H1 (cell line): ENCODE measurements at regions not wholly inside any gene's neighbourhood (a gene's known extent, or its start where the extent isn't known, plus 50 kb on each side); places are given as distances from the start of the nearest gene placed in this dataset.

Experiments used
- CTCF ChIA-PET: fragments of 300-600 bp; sonication (Branson Sonifier 250); formaldehyde crosslinking; loops from one replicate; lab custom pipeline; 2021; ENCODE audit not compliant: partially characterized antibody; lab: Charles Lee
- POLR2A ChIA-PET: fragments of 300-600 bp; sonication (Branson Sonifier 250); formaldehyde crosslinking; loops from one replicate; lab custom pipeline; 2021; ENCODE audit warnings: inconsistent platforms; ENCODE audit not compliant: partially characterized antibody; lab: Charles Lee
- DNase-seq, 2 experiments: peaks; one replicate each; pipeline versions ENCODE4 v3.0.0 to v3.0.0-alpha.2; 2010 to 2022; ENCODE audit warnings: low spot score in 2 of 2, low read depth in 1 of 2, mixed read lengths in 1 of 2
- FAIRE-seq: peaks from 2 replicates; lab custom pipeline; 2011; peaks lifted over from hg19 to GRCh38; lab: Jason Lieb, UNC
- H2AFZ ChIP-seq: 2 replicates; pipeline ENCODE4 v1.8.1; 2012; ENCODE audit warnings: low read length, inconsistent platforms
- H2AK5ac ChIP-seq: 2 replicates; pipeline ENCODE4 v1.6.1; 2013; ENCODE audit warnings: low read depth, low read length
- H2BK120ac ChIP-seq: replicated peaks from 2 replicates; pipeline ENCODE3; 2013; ENCODE audit warnings: low read depth, low read length, inconsistent platforms
- H2BK12ac ChIP-seq: 2 replicates; pipeline ENCODE4 v1.6.1; 2013; ENCODE audit warnings: low read depth, low read length
- H2BK15ac ChIP-seq: 2 replicates; pipeline ENCODE4 v1.6.1; 2013; ENCODE audit warnings: low read length
- H2BK20ac ChIP-seq: 2 replicates; pipeline ENCODE4 v1.6.1; 2013; ENCODE audit warnings: low read length
- H2BK5ac ChIP-seq: 2 replicates; pipeline ENCODE4 v1.6.1; 2013; ENCODE audit warnings: low read depth, low read length
- H3K14ac ChIP-seq: 2 replicates; pipeline ENCODE4 v1.6.1; 2013; ENCODE audit warnings: inconsistent platforms; ENCODE audit not compliant: insufficient read length
- H3K18ac ChIP-seq: 2 replicates; pipeline ENCODE4 v1.6.1; 2013; ENCODE audit warnings: low read length; ENCODE audit errors: extremely low read depth
- H3K23ac ChIP-seq: 2 replicates; pipeline ENCODE4 v1.6.1; 2013; ENCODE audit warnings: inconsistent platforms; ENCODE audit not compliant: insufficient read length
- H3K23me2 ChIP-seq: 2 replicates; pipeline ENCODE4 v1.6.1; 2013; ENCODE audit warnings: low read depth, low read length
- H3K27ac ChIP-seq: 2 replicates; pipeline ENCODE4 v1.6.1; 2011; ENCODE audit warnings: low read depth, low read length, inconsistent platforms
- H3K27me3 ChIP-seq, 4 experiments: replicated peaks in 1 of 4; 1 replicate in 1 of 4; 2 replicates in 3 of 4; pipeline versions ENCODE4 v1.6.1 to v1.8.1; 2011 to 2013; ENCODE audit warnings: low read length in 3 of 4, mild to moderate bottlenecking in 3 of 4, inconsistent platforms in 2 of 4, mixed read lengths in 2 of 4, moderate library complexity in 1 of 4; ENCODE audit not compliant: control insufficient read depth in 3 of 4, insufficient read depth in 3 of 4; ENCODE audit errors: extremely low read depth in 1 of 4
- H3K36me3 ChIP-seq, 4 experiments: 2 replicates each; pipeline versions ENCODE4 v1.6.1 to v1.8.1; 2011 to 2013; ENCODE audit warnings: mild to moderate bottlenecking in 4 of 4, low read length in 3 of 4, moderate library complexity in 2 of 4, control low read depth in 1 of 4, inconsistent platforms in 1 of 4; ENCODE audit not compliant: insufficient read depth in 4 of 4, control insufficient read depth in 2 of 4
- H3K4ac ChIP-seq: replicated peaks from 2 replicates; pipeline ENCODE3; 2013; ENCODE audit warnings: low read length, low read depth, mixed read lengths, inconsistent platforms; ENCODE audit not compliant: insufficient read length
- H3K4me1 ChIP-seq, 4 experiments: replicated peaks in 1 of 4; 1 replicate in 1 of 4; 2 replicates in 3 of 4; pipeline versions ENCODE4 v1.6.1 to v1.8.1; 2011 to 2013; ENCODE audit warnings: low read length in 3 of 4, inconsistent platforms in 2 of 4, mixed read lengths in 1 of 4; ENCODE audit not compliant: insufficient read depth in 4 of 4, control insufficient read depth in 3 of 4
- H3K4me2 ChIP-seq, 2 experiments: 2 replicates each; pipeline versions ENCODE4 v1.6.1 to v1.8.1; 2011 to 2013; ENCODE audit warnings: low read depth in 2 of 2, low read length in 2 of 2, control low read depth in 1 of 2, inconsistent platforms in 1 of 2, mild to moderate bottlenecking in 1 of 2; ENCODE audit not compliant: insufficient read depth in 1 of 2
- H3K4me3 ChIP-seq, 4 experiments: fragments of 200-600, 300-600 bp in 1 of 4; sonication (generic), shearing (Covaris generic), sonication (Bioruptor Twin) in 1 of 4; 2 replicates each; pipeline versions ENCODE4 v1.5.1 to v1.8.1; 2011 to 2016; ENCODE audit warnings: low read length in 4 of 4, low read depth in 3 of 4, control low read depth in 2 of 4, inconsistent platforms in 2 of 4, mild to moderate bottlenecking in 2 of 4, mixed read lengths in 1 of 4, moderate library complexity in 1 of 4; ENCODE audit not compliant: insufficient read depth in 2 of 4; ENCODE audit errors: extremely low read depth in 1 of 4
- H3K56ac ChIP-seq: replicated peaks from 2 replicates; pipeline ENCODE3; 2013; ENCODE audit warnings: low read depth, mild to moderate bottlenecking, mixed read lengths, low read length, inconsistent platforms; ENCODE audit not compliant: insufficient read length
- H3K79me1 ChIP-seq: 2 replicates; pipeline ENCODE4 v1.6.1; 2013; ENCODE audit warnings: low read depth, low read length, control low read depth
- H3K79me2 ChIP-seq, 2 experiments: 2 replicates each; pipeline versions ENCODE4 v1.6.1 to v1.8.1; 2012 to 2013; ENCODE audit warnings: low read length in 2 of 2, mild to moderate bottlenecking in 2 of 2, inconsistent platforms in 1 of 2; ENCODE audit not compliant: insufficient read depth in 2 of 2, control insufficient read depth in 1 of 2
- H3K9ac ChIP-seq, 4 experiments: replicated peaks in 1 of 4; 1 replicate in 1 of 4; 2 replicates in 3 of 4; pipeline versions ENCODE4 v1.6.1 to v1.8.1; 2011 to 2013; ENCODE audit warnings: low read depth in 3 of 4, low read length in 3 of 4, control low read depth in 2 of 4, mild to moderate bottlenecking in 2 of 4, moderate library complexity in 2 of 4, inconsistent platforms in 1 of 4; ENCODE audit errors: extremely low read depth in 1 of 4
- H3K9me3 ChIP-seq, 2 experiments: 2 replicates each; pipeline versions ENCODE4 v1.6.1 to v1.8.1; 2012 to 2013; ENCODE audit warnings: mild to moderate bottlenecking in 2 of 2, moderate library complexity in 2 of 2, control low read depth in 1 of 2, inconsistent platforms in 1 of 2, low read depth in 1 of 2, low read length in 1 of 2, mixed read lengths in 1 of 2; ENCODE audit not compliant: insufficient read depth in 2 of 2
- H4K20me1 ChIP-seq, 2 experiments: replicated peaks in 1 of 2; 2 replicates each; pipeline versions ENCODE3 to v1.8.1; 2011 to 2013; ENCODE audit warnings: inconsistent platforms in 2 of 2, low read length in 2 of 2, mild to moderate bottlenecking in 1 of 2; ENCODE audit not compliant: insufficient read depth in 2 of 2, control insufficient read depth in 1 of 2
- H4K5ac ChIP-seq: 2 replicates; pipeline ENCODE4 v1.6.1; 2013; ENCODE audit warnings: low read length, low read depth, mixed read lengths, inconsistent platforms; ENCODE audit not compliant: insufficient read length
- H4K8ac ChIP-seq: 2 replicates; pipeline ENCODE4 v1.8.0; 2013; ENCODE audit warnings: mild to moderate bottlenecking, moderate library complexity, low read length, inconsistent platforms; ENCODE audit not compliant: insufficient read depth; ENCODE audit errors: extremely low read depth
- H4K91ac ChIP-seq: replicated peaks from 2 replicates; pipeline ENCODE3; 2013; ENCODE audit warnings: low read length, mixed read lengths, inconsistent platforms; ENCODE audit not compliant: insufficient read length
- ATF3 ChIP-seq: IDR thresholded peaks from 2 replicates; pipeline ENCODE4 v1.6.1; 2011; ENCODE audit warnings: low read depth, mild to moderate bottlenecking, low read length; ENCODE audit not compliant: insufficient read depth
- EP300 ChIP-seq, 2 experiments: IDR thresholded peaks; 1 replicate in 1 of 2; 2 replicates in 1 of 2; pipeline ENCODE4 v1.6.1; 2011 to 2012; ENCODE audit warnings: low read depth in 2 of 2, low read length in 2 of 2, mild to moderate bottlenecking in 2 of 2, borderline replicate concordance in 1 of 2, inconsistent platforms in 1 of 2, moderate library complexity in 1 of 2
- HDAC6 ChIP-seq: IDR thresholded peaks from one replicate; pipeline ENCODE4 v1.7.1; 2012; ENCODE audit warnings: low read depth, mild to moderate bottlenecking, inconsistent platforms, low read length, moderate library complexity
- POLR2AphosphoS5 ChIP-seq: IDR thresholded peaks from 2 replicates; pipeline ENCODE4 v1.6.1; 2011; ENCODE audit warnings: low read depth, low read length
- RAD21 ChIP-seq, 2 experiments: IDR thresholded peaks in 1 of 2; conservative IDR thresholded peaks in 1 of 2; 2 replicates each; pipeline ENCODE4 v1.6.1; 2011; ENCODE audit warnings: low read depth in 2 of 2, low read length in 2 of 2, improper control_type of control experiment in 1 of 2, inconsistent platforms in 1 of 2, mild to moderate bottlenecking in 1 of 2, moderate library complexity in 1 of 2
- RNF2 ChIP-seq: fragments of 200-900, 300-1000 bp; sonication (generic); IDR thresholded peaks from 2 replicates; pipeline ENCODE4 v1.7.1; 2016; ENCODE audit warnings: borderline replicate concordance, low read depth, mild to moderate bottlenecking, antibody characterized with exemption, low read length; ENCODE audit not compliant: poor library complexity, severe bottlenecking; ENCODE audit errors: missing control alignments
- SRF ChIP-seq: IDR thresholded peaks from 2 replicates; pipeline ENCODE4 v1.6.1; 2011; ENCODE audit warnings: mild to moderate bottlenecking, low read depth, low read length, moderate library complexity
- SUZ12 ChIP-seq: fragments of 200-600 bp; sonication (generic); IDR thresholded peaks from 2 replicates; pipeline ENCODE4 v1.6.1; 2012; ENCODE audit warnings: mild to moderate bottlenecking, inconsistent platforms, low read length, moderate library complexity, mixed read lengths
- TAF1 ChIP-seq: IDR thresholded peaks from 2 replicates; pipeline ENCODE4 v1.6.1; 2011; ENCODE audit warnings: mild to moderate bottlenecking, low read depth, low read length
- YY1 ChIP-seq: IDR thresholded peaks from 2 replicates; pipeline ENCODE4 v1.6.1; 2011; ENCODE audit warnings: low read depth, mild to moderate bottlenecking, low read length
- WGBS, 2 experiments: shearing (Covaris generic) in 1 of 2; methylation state at CpG; one replicate each; pipeline versions ENCODE4 v1.1.6 to v1.1.7; 2013 to 2015; ENCODE audit warnings: low lambda C conversion rate in 2 of 2, mixed read lengths in 2 of 2, inconsistent platforms in 1 of 2, low coverage in 1 of 2, missing lambda C conversion rate in 1 of 2; ENCODE audit not compliant: insufficient replicate concordance in 2 of 2, insufficient coverage in 1 of 2, insufficient read length in 1 of 2; ENCODE audit errors: extremely low coverage in 1 of 2, missing lambda C conversion rate in 1 of 2; 5-methylcytosine and 5-hydroxymethylcytosine counted together
- TF ChIP-seq, protein P1 (sequence below): IDR thresholded peaks from 2 replicates; pipeline ENCODE4 v1.6.1; 2012; ENCODE audit warnings: inconsistent platforms
- TF ChIP-seq, protein P2 (sequence below): IDR thresholded peaks from 2 replicates; pipeline ENCODE4 v1.6.1; 2012; ENCODE audit warnings: inconsistent platforms

GRCh38 chr17:15893658-15894024 is 51.3 kb upstream of the ADORA2B start:
- Histone ChIP-seq H3K14ac (no peak overlapping the region), H3K4ac (no peak overlapping the region), H3K23ac (no peak overlapping the region), H3K79me1 (no peaks in the 10 kb centered on the region), H3K4me3 (no peak overlapping the region), H2AFZ (no peak overlapping the region), H4K91ac (no peak overlapping the region), H3K27ac (no peak overlapping the region), H4K20me1 (no peaks in the 10 kb centered on the region), H3K4me2 (no peak overlapping the region), H2BK15ac (no peak overlapping the region), H3K18ac (no peak overlapping the region), H3K9me3 (no peaks in the 10 kb centered on the region), H3K4me1 (no peaks in the 10 kb centered on the region), H2BK5ac (no peak overlapping the region), H3K27me3 (no peaks in the 10 kb centered on the region), H4K5ac (no peak overlapping the region), H3K36me3 (no peaks in the 10 kb centered on the region), H3K9ac (no peak overlapping the region), H4K8ac (no peak overlapping the region), H3K23me2 (no peaks in the 10 kb centered on the region), H3K79me2 (no peaks in the 10 kb centered on the region), H2BK20ac (no peak overlapping the region), H2AK5ac (no peak overlapping the region), H2BK120ac (no peak overlapping the region), H2BK12ac (no peak overlapping the region), H3K56ac (no peak overlapping the region)
- DNase-seq (no peak), FAIRE-seq (no peak)
- WGBS, 2 experiments: 77% methylated on average over 2 of the region's 2 CpGs; no CpG with 5 or more reads in 1 of the 2 experiments
- POLR2A ChIA-PET: interaction anchor here (0.7 kb wide), 1 partner anchor 106 kb away, joined by 3 read pairs; the partner anchor contains the start of genes TTC19 and ZSWIM7
- CTCF ChIA-PET: no interaction called here
- TF ChIP-seq, protein P1, sequence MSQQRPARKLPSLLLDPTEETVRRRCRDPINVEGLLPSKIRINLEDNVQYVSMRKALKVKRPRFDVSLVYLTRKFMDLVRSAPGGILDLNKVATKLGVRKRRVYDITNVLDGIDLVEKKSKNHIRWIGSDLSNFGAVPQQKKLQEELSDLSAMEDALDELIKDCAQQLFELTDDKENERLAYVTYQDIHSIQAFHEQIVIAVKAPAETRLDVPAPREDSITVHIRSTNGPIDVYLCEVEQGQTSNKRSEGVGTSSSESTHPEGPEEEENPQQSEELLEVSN: no peak
- TF ChIP-seq ATF3: no peak
- no peak for TF ChIP-seq RNF2
- no peak for TF ChIP-seq SRF
- TF ChIP-seq POLR2AphosphoS5: no peak
- TF ChIP-seq, protein P2, sequence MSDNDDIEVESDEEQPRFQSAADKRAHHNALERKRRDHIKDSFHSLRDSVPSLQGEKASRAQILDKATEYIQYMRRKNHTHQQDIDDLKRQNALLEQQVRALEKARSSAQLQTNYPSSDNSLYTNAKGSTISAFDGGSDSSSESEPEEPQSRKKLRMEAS: no peak
- TF ChIP-seq HDAC6: no peak
- TF ChIP-seq EP300 (IDR thresholded peaks at IDR 0.05; ENCODE audit: borderline replicate concordance in 1 of 2, low read depth in 2 of 2, low read length in 2 of 2): no peak
- no peak for TF ChIP-seq RAD21 (IDR thresholded peaks at IDR 0.05 in 1 of 2, conservative IDR thresholded peaks at IDR 0.05 in 1 of 2; ENCODE audit: low read depth in 2 of 2, low read length in 2 of 2)
- TF ChIP-seq SUZ12: no peak
- TF ChIP-seq TAF1: no peak
- TF ChIP-seq YY1: no peak
